Duodenal mucosa (tissue), 2 donors: ENCODE measurements at regions not wholly inside any gene's neighbourhood (a gene's known extent, or its start where the extent isn't known, plus 50 kb on each side); places are given as distances from the start of the nearest gene placed in this dataset.

Experiments used
- H3K27ac ChIP-seq: one replicate; pipeline ENCODE4 v1.7.0; 2013; ENCODE audit warnings: low read depth, low read length
- H3K27me3 ChIP-seq, 2 donors: one replicate each; pipeline ENCODE4 v1.7.0; 2013; ENCODE audit warnings: low read length in 2 of 2, control low read depth in 1 of 2; ENCODE audit not compliant: insufficient read depth in 2 of 2, control insufficient read depth in 1 of 2
- H3K36me3 ChIP-seq, 2 donors: one replicate each; pipeline ENCODE4 v1.7.0; 2013; ENCODE audit warnings: low read length in 2 of 2, control low read depth in 1 of 2; ENCODE audit not compliant: insufficient read depth in 2 of 2, control insufficient read depth in 1 of 2
- H3K4me1 ChIP-seq, 2 donors: one replicate each; pipeline ENCODE4 v1.7.0; 2013; ENCODE audit warnings: low read length in 2 of 2, control low read depth in 1 of 2; ENCODE audit not compliant: insufficient read depth in 2 of 2, control insufficient read depth in 1 of 2
- H3K4me3 ChIP-seq, 2 donors: one replicate each; pipeline ENCODE4 v1.7.0; 2013; ENCODE audit warnings: low read length in 2 of 2, low read depth in 1 of 2
- H3K9ac ChIP-seq, 2 donors: one replicate each; pipeline ENCODE4 v1.7.0; 2013; ENCODE audit warnings: low read length in 2 of 2, low read depth in 1 of 2
- H3K9me3 ChIP-seq, 2 donors: one replicate each; pipeline ENCODE4 v1.7.0; 2013; ENCODE audit warnings: low read length in 2 of 2, control low read depth in 1 of 2; ENCODE audit not compliant: control insufficient read depth in 1 of 2

DNA sequence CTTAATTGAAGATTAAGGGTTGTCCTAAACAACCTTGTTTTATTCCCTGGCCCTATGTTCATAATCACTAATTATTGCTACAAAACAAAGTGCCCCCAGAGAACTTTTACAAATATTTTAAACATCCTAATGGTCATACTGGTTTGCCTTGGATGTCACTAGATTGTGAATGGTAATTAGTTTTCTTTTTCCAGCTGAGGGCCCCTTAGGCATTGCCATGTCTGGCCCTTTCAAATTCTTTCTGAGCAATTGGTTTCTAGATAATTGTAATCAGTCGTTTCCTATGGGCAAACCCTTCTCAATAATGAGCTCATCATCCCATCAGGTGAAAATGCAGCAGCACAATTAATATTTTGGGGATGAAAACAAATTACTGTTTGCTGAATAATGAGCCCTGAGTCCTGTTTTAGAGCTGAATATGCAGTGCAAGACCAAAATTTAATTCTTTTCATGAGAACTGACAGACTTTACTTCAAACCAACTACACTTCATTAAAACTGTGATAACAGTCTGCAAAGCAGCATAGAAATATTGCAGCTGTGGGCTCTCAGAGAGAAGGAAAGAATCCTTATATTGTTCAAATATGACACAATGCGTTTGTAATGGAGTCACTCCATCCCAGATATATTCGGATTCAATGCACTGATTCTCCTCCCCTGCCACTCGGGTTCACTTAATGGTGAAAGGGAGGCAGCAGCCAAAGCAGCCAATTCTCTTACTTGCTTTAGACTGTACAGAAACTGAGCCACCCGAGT, 67.7 kb upstream of the ARHGAP5 start:
- H3K9me3 ChIP-seq, result no peaks in the 10 kb centered on the region
- H3K4me3 ChIP-seq, result no peak overlapping the region
- H3K27me3 ChIP-seq, result no peaks in the 10 kb centered on the region
- no peaks in the 10 kb centered on the region for H3K36me3 ChIP-seq
- no peak overlapping the region for H3K27ac ChIP-seq
- H3K4me1 ChIP-seq, result peaks cover 0 to 3% of the 10 kb centered on the region in 2 donors
- H3K9ac ChIP-seq, result no peak overlapping the region

DNA sequence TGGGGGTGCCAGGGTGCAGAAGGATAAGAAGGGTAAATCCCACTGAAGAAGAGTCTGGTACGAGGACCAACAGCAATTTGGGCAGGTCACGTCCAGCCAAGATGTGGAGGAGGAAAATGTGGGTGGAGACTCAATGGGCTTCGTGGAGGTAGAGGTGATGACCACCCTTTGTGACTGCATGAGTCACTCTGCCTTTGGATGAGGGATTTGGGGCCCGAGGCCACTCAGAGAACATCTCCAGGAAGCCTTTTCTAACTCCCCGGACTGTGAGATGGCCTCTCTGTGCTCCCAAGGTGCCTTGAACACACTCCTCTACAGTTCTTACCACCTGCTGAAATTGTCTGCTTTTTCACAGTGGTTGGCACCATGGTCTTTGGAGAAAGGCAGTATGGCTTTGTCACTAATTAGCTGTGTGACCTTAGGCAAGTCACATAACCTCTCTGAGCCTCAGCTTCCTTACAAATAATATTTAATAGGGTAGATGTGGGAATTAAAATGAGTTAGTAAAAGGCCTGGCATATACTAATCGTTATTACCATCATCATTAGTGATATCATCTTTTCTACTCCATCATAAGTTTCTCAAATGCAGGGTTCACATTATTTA, 67.0 kb upstream of the ARHGAP5 start:
- Histone ChIP-seq H3K27me3 (no peaks in the 10 kb centered on the region), H3K27ac (no peak overlapping the region), H3K36me3 (no peaks in the 10 kb centered on the region), H3K4me1 (peaks cover 0 to 3% of the 10 kb centered on the region in 2 donors), H3K4me3 (no peak overlapping the region), H3K9me3 (no peaks in the 10 kb centered on the region), H3K9ac (no peak overlapping the region)

DNA sequence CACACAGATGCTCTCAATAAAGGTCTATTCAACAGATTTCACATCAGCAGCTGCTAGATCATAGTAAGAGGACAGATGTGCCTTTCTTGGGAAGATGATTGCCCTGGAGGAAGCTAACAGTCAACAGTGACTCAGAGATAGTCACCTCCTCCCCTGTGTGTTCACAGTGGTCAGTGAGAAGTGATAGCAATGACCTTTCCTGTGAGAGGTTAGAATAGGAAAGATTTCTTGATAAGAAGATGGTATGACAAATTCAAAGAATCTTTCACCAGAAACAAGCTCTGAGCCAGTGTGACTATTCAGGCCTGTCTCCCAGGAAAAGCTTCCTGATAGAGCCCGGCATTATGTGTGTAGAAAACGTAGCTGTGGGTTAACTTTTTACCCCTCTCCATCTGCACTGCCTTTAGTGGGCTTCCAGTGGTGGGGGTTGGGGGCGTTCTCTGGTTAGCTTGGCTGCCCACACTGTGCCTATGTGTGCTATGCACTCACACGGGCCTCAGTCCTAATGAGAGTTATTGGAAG, 66.4 kb upstream of the ARHGAP5 start:
- peaks cover 0 to 3% of the 10 kb centered on the region in 2 donors for H3K4me1 ChIP-seq
- H3K4me3 ChIP-seq, result no peak overlapping the region
- H3K27me3 ChIP-seq, result no peaks in the 10 kb centered on the region
- H3K36me3 ChIP-seq, result no peaks in the 10 kb centered on the region
- H3K9me3 ChIP-seq, result no peaks in the 10 kb centered on the region
- no peak overlapping the region for H3K27ac ChIP-seq
- H3K9ac ChIP-seq, result no peak overlapping the region

DNA sequence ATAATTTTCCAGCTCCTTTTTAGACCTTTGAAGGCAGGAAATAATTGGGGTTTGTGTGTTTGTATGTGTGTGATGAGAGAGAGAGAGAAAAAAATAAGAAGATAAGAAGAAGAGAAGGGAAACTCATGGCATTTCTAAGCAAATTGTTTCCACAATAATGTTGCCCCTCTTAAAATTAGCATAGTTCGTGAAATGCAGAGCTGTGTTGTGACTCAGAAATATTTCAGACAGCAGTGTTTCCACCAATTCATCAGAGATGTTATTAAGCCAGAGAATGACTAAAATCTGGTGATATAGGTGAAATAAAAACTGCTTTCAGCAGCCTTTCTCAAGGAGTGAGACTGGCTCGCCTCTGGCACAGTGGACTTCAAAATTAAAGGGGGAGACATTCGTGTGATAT, 65.9 kb upstream of the ARHGAP5 start:
- Histone ChIP-seq H3K27me3 (no peaks in the 10 kb centered on the region), H3K36me3 (no peaks in the 10 kb centered on the region), H3K9me3 (no peaks in the 10 kb centered on the region), H3K4me3 (no peak overlapping the region), H3K9ac (no peak overlapping the region), H3K27ac (no peak overlapping the region), H3K4me1 (peaks cover 0 to 3% of the 10 kb centered on the region in 2 donors)

DNA sequence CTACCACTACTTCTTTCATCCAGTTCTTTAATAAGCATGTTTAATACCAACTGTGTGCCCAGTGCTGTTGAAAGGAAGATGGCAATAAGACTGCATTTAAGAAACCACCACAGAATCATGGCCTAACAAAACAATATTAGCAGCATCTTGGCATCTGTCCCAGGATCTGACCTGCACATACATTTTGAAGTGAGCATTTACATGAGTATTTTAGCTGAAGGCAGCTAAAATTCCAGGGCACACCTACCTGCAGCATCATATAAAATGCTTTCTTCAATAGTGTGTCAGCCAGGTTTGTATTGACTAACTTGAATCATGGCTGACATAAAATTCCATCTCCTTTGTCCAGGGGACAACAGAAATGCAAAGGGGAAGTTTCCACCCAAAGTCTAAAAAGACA, 65.0 kb upstream of the ARHGAP5 start:
- no peaks in the 10 kb centered on the region for H3K9me3 ChIP-seq
- H3K27ac ChIP-seq, result no peak overlapping the region
- H3K27me3 ChIP-seq, result no peaks in the 10 kb centered on the region
- H3K36me3 ChIP-seq, result no peaks in the 10 kb centered on the region
- no peaks in the 10 kb centered on the region for H3K4me1 ChIP-seq
- no peak overlapping the region for H3K9ac ChIP-seq
- no peak overlapping the region for H3K4me3 ChIP-seq

DNA sequence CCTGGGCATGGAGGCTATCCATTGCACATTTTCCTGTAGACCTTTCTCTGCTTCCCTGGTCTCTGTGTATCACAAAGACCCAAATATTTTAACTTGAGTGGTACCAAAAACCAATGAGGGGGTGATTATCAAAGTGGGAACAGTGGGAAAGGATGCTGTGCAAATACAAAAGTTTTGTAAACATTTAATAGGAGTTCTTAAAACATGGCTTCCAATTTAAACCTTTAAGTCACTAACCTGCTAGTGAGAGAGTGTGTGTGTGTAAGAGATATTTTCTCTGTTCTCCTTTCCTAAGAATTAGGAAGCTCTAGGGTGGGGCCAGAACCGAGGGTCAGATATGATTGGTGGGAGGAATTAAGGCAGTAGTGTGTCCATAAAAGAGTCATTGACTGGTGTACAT, 64.5 kb upstream of the ARHGAP5 start:
- H3K27me3 ChIP-seq, result no peaks in the 10 kb centered on the region
- H3K9me3 ChIP-seq, result no peaks in the 10 kb centered on the region
- no peaks in the 10 kb centered on the region for H3K4me1 ChIP-seq

DNA sequence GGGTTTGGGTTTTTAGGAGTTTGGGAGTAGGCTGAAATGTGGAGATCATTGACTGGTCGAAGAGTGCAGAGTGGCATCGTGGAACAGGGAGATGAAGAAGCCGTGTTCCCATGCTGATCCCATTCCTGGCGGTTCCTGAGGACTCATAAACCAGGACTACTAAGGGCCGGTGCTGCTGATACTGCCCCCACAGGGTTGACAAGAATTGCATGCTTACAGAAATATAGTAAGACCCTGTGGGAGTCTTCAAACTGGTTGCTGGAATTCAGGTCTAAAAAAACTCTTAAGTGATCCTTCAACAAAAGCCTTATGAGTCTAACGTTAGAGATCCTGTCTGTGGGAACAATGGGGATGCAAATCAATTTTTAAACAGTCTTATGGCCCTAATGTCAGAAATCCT, 64.0 kb upstream of the ARHGAP5 start:
- Histone ChIP-seq H3K4me3 (no peak overlapping the region), H3K9me3 (no peaks in the 10 kb centered on the region), H3K36me3 (no peaks in the 10 kb centered on the region), H3K4me1 (no peaks in the 10 kb centered on the region), H3K9ac (no peak overlapping the region), H3K27ac (no peak overlapping the region), H3K27me3 (no peaks in the 10 kb centered on the region)

More for the DNA sequence above, 64.5 kb upstream of the ARHGAP5 start:
- Histone ChIP-seq H3K27ac (no peak overlapping the region), H3K4me3 (no peak overlapping the region), H3K9ac (no peak overlapping the region), H3K36me3 (no peaks in the 10 kb centered on the region)

DNA sequence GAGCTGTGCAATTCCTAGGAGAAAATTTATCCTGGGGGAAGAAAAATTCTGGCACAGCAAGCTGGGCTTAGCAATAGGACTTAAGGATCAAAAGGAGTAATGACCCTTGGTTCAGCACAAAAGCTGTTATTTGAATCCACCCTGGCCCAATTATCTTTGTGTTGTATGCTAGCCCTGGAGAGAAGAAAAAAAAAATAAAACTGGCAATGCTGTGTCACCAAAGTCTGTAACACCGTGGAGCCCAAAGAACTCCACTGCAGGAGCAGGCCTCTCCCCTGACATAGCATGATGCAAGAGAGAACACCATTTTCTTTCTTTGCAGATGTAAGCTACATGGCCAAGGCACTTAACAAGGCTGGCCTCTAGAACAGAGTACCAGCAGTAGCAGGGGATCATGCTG, 63.0 kb upstream of the ARHGAP5 start:
- no peaks in the 10 kb centered on the region for H3K27me3 ChIP-seq
- no peaks in the 10 kb centered on the region for H3K9me3 ChIP-seq
- H3K4me1 ChIP-seq, result no peaks in the 10 kb centered on the region
- H3K4me3 ChIP-seq, result no peak overlapping the region
- no peaks in the 10 kb centered on the region for H3K36me3 ChIP-seq
- no peak overlapping the region for H3K9ac ChIP-seq
- no peak overlapping the region for H3K27ac ChIP-seq

DNA sequence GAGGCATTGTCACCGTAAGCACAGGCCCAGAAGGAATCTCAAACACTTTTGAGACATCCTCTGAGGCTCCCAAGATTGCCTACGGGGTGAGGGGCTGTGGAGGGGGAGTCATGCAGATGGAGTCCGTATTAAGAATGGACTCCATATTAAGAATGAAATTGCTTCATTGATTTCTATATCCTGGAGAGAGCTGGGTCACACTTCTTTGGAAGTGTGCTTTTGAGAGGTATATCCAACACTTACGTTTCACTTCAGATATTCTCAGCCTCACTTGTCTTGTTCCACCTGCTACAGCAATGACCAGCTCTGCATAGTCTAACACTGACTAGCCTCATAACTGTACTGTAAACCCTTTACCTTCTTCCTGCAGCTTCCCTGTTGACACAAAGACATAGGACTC, 62.6 kb upstream of the ARHGAP5 start:
- Histone ChIP-seq H3K36me3 (no peaks in the 10 kb centered on the region), H3K4me3 (no peak overlapping the region), H3K27me3 (no peaks in the 10 kb centered on the region), H3K4me1 (no peaks in the 10 kb centered on the region), H3K27ac (no peak overlapping the region), H3K9me3 (no peaks in the 10 kb centered on the region), H3K9ac (no peak overlapping the region)

DNA sequence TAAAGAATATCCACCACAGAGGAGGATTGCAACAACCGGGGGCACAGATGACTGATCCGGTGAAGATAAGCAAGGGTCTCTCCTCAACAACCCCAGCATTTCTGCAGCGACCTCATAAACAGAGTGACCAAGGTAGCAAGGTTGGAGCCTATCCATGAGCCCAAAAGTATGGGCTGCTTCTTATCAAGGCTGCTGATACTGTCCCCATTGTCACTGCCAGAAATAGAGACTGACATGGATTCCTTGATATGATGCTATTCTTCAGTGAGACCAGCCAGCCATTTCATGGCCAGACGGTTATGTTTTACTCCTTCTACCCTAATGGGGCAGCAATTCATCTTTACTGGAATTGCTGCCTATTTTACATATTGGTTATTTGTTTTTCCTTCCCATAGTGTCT, 61.9 kb upstream of the ARHGAP5 start:
- H3K27ac ChIP-seq, result no peak overlapping the region
- no peaks in the 10 kb centered on the region for H3K36me3 ChIP-seq
- H3K9me3 ChIP-seq, result no peaks in the 10 kb centered on the region
- no peak overlapping the region for H3K9ac ChIP-seq
- H3K4me1 ChIP-seq, result no peaks in the 10 kb centered on the region
- no peak overlapping the region for H3K4me3 ChIP-seq
- H3K27me3 ChIP-seq, result no peaks in the 10 kb centered on the region
